ENCODE measurements at regions not wholly inside any gene's neighbourhood (a gene's known extent, or its start where the extent isn't known, plus 50 kb on each side); places are given as distances from the start of the nearest gene placed in this dataset.
A peak's percentile ranks its signal among the peaks of the same experiment; 100 is the strongest.

DNA sequence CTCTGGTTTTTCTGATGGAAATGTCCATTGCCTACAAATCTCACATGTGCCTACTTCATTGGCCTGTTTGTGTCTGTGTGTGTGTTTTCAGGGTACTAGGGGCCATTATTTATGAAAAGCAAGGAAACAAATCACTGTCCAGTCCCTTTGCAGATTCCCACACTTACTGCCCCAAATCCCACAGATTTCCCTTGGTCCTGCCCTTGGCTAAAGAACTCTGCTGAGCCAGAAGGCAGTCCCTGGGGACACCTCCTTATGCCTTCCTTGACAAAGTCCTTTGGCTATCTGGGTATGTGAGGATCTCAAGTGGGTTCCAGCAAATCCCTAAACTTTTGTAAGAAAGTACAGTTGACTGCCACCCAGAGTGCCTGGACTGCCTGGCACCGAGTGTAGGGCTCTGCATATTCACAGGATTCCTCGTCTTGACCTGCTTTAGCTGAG is 388.1 kb downstream of the BCAT1 start:
- no peak overlapping the region for H3K4me3 ChIP-seq
- intact Hi-C loops (cut with micrococcal nuclease) (no loop called here), in situ Hi-C loops (cut with MboI) (no loop called here)
- H2AFZ ChIP-seq (ENCODE audit: low read depth, low read length) = no peak overlapping the region
- no peaks in the 10 kb centered on the region for H3K36me3 ChIP-seq (ENCODE audit: control insufficient read depth, insufficient read depth, low read length)
- TF ChIP-seq, protein P1, sequence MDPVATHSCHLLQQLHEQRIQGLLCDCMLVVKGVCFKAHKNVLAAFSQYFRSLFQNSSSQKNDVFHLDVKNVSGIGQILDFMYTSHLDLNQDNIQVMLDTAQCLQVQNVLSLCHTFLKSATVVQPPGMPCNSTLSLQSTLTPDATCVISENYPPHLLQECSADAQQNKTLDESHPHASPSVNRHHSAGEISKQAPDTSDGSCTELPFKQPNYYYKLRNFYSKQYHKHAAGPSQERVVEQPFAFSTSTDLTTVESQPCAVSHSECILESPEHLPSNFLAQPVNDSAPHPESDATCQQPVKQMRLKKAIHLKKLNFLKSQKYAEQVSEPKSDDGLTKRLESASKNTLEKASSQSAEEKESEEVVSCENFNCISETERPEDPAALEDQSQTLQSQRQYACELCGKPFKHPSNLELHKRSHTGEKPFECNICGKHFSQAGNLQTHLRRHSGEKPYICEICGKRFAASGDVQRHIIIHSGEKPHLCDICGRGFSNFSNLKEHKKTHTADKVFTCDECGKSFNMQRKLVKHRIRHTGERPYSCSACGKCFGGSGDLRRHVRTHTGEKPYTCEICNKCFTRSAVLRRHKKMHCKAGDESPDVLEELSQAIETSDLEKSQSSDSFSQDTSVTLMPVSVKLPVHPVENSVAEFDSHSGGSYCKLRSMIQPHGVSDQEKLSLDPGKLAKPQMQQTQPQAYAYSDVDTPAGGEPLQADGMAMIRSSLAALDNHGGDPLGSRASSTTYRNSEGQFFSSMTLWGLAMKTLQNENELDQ (CRISPR knock-in tag; IDR thresholded peaks at IDR 0.05; ENCODE audit: borderline replicate concordance) = no peak
- TF ChIP-seq CBX8 (IDR thresholded peaks at IDR 0.05; ENCODE audit: borderline replicate concordance, extremely low read depth, low read depth, low read length, poor library complexity, severe bottlenecking) = peak; percentile 63
- no peak for TF ChIP-seq MYNN (IDR thresholded peaks at IDR 0.05)
- no peak for TF ChIP-seq MYNN (CRISPR knock-in tag; IDR thresholded peaks at IDR 0.05)
- no peak for TF ChIP-seq GABPA (tag; conservative IDR thresholded peaks at IDR 0.05; ENCODE audit: low read depth)
- no peak for TF ChIP-seq ZNF184 (CRISPR knock-in tag; IDR thresholded peaks at IDR 0.05)
- TF ChIP-seq CBX2 (IDR thresholded peaks at IDR 0.05; ENCODE audit: insufficient read depth, low read length, poor library complexity, severe bottlenecking) = peak; percentile 75
- TF ChIP-seq TSHZ1 (CRISPR knock-in tag; IDR thresholded peaks at IDR 0.05) = no peak
- TF ChIP-seq ZNF449 (CRISPR knock-in tag; IDR thresholded peaks at IDR 0.05) = no peak
- no peak for TF ChIP-seq MCM2 (IDR thresholded peaks at IDR 0.05; ENCODE audit: low read depth)
- TF ChIP-seq ATF4 (CRISPR knock-in tag; IDR thresholded peaks at IDR 0.05) = no peak
- no peaks in the 10 kb centered on the region for H3K9me3 ChIP-seq (replicated peaks; ENCODE audit: control insufficient read depth, insufficient read depth, low read depth, low read length)
- peaks cover 23 to 33% of the 10 kb centered on the region in 2 experiments for H3K27me3 ChIP-seq (ENCODE audit: control insufficient read depth in 2 of 2, insufficient read depth in 2 of 2, low read length in 2 of 2)
- no TSS peak for BruUV-seq (replicated peaks)
- no peaks in the 10 kb centered on the region for H3K9me1 ChIP-seq (ENCODE audit: control insufficient read depth, insufficient read depth, low read length)
- DNase-seq (ENCODE audit: extremely low read depth in 1 of 4, low spot score in 3 of 4) (no peak), FAIRE-seq (no peak), ATAC-seq (no peak)
- WGBS (ENCODE audit: insufficient coverage, low coverage, missing lambda C conversion rate) = 0% methylated on average over 2 of the region's 2 CpGs
- POLR2A ChIA-PET = no interaction called here
- H3K4me2 ChIP-seq (ENCODE audit: insufficient read depth, low read length) = no peak overlapping the region
- peaks cover 0 to 16% of the 10 kb centered on the region in 2 experiments; a peak in 2 of 5 replicates for H3K4me1 ChIP-seq (replicated peaks in 1 of 2; ENCODE audit: control insufficient read depth in 2 of 2, insufficient read depth in 2 of 2, low read length in 2 of 2)
- no peaks in the 10 kb centered on the region for H3K79me2 ChIP-seq (ENCODE audit: control insufficient read depth, insufficient read depth, low read length)
- CTCF ChIA-PET (ENCODE audit: low intra/inter-chr PET ratio) = interaction anchor here (0.7 kb wide), 1 partner anchor 260 kb away, joined by 3 read pairs; no protein-coding TSS in a partner anchor
- no peak overlapping the region for H3K27ac ChIP-seq (ENCODE audit: extremely low read depth, low read depth, low read length)
- H4K20me1 ChIP-seq (replicated peaks; ENCODE audit: control insufficient read depth, insufficient read depth, low read length) = no peaks in the 10 kb centered on the region
- H3K9ac ChIP-seq (ENCODE audit: insufficient read depth in 1 of 2, low read depth in 2 of 2, low read length in 2 of 2) = no peak overlapping the region
